Activated naive CD4-positive, alpha-beta T cell treated with anti-CD3 and anti-CD28 coated beads, Interleukin-2, amount 50 U/mL, for 16 hours (primary cell): ENCODE measurements at regions not wholly inside any gene's neighbourhood (a gene's known extent, or its start where the extent isn't known, plus 50 kb on each side); places are given as distances from the start of the nearest gene placed in this dataset.
"Not testable (repeated sequence)": the region's sequence is repeated elsewhere in the genome, so short reads cannot be mapped to it uniquely, and the experiment has no call there.

Source experiments
- DNase-seq: peaks from one replicate; pipeline ENCODE4 v3.0.0-alpha.2; 2020

- no peak for DNase-seq
Measured at GRCh38 chr14:38973083-38973700, 129.8 kb downstream of the SEC23A start.

DNA sequence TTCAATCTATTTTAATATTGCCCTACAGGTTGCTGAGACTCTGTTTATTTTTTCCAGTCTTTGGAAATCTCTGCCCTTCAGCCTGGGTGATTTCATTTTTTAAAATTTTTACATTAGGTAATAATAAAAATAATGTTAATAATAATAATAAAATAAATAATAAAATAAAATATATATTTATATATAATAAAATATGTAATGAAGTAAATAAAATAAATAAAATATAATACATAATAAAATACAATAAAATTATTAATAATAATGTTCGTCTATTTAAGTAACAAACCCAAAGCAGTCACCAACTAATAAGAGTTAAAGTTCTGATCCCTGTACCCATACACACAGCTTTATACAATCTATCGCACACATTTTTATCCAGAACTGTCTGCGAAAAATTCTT is 130.5 kb downstream of the SEC23A start:
- DNase-seq: no peak

GRCh38 chr14:38971258-38971921 is 131.6 kb downstream of the SEC23A start:
- no peak for DNase-seq

GRCh38 chr14:38964630-38965029 is 138.4 kb downstream of the SEC23A start:
- DNase-seq: no peak

- DNase-seq: no peak
Measured at GRCh38 chr14:38960946-38961531, 142.0 kb downstream of the SEC23A start.

GRCh38 chr14:38959021-38959420 is 144.0 kb downstream of the SEC23A start:
- no peak for DNase-seq

GRCh38 chr14:38958589-38958988 is 144.4 kb downstream of the SEC23A start:
- no peak for DNase-seq

DNA sequence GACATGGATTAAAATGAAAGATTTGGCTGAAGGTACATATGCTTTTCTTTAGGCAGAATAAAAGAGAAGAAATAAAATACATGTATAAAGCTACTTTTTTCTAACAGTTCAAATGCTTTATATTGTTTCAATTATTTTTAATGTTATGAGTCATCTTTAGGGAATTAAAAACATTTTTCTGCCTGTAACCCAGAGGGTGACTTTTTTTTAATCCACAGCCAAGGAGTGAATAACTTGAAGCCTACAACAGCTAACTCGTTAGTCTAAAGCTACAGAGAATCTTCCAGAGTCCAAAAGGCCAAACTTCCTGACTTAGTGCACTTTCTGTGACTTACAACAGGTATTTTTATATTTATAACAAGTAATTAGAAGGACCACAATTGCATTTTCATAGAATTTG is 151.6 kb downstream of the SEC23A start:
- DNase-seq: no peak

DNA sequence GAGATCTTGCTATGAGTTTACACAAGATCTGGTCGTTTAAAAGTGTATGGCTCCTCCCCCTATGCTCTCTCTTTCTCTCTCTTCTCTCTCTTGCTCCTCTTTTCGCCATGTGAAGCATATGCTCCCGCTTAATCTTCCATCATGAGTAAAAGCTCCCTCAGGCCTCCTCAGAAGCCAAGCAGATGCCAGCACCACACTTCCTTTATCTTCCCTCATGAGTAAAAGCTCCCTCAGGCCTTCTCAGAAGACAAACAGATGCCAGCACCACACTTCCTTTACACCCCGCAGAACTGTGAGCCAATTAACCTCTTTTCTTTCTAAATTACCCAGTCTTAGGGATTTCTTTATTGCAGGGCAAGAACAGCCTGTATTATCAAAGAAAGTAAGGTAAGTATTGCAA is 152.4 kb downstream of the SEC23A start:
- no peak for DNase-seq

- no peak for DNase-seq
Measured at GRCh38 chr14:38948576-38948975, 154.5 kb downstream of the SEC23A start.

GRCh38 chr14:38948171-38948570 is 154.9 kb downstream of the SEC23A start:
- DNase-seq: no peak

DNA sequence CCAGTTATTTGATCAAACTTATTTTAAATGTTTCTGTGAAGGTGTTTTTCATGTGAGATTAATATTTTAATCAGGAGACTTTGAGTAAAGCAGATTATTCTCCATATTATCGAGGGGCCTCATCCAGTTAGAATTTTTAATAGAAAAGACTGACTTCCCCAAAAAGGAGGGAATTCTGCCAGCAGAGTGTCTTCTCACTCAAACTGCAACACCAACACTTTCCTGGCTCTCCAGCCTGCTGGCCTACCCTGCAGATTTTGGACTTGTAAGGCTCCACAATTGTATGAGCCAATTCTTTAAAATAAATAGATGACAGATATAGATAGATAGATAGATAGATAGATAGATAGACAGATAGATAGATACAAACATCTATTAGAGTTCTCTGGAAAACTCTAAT is 155.7 kb downstream of the SEC23A start:
- DNase-seq: no peak

DNA sequence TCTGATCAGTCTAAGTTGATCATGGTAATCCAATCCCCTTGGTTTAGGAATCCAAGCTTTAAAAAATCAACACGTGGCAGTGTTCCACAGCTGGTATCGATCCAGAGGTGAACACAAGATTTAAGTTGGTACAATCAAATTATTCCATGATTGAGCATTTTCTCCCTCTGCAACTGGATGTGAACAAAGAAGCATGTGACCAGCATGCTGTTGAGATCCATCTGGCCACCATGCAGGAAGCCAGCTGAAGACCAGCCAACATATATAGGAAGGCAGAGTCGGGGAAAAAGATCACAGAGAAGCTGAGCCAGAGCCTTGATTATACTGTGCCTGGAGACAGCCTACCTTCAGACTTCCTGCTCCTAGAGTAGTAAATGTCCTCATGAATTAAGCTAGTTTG is 158.3 kb downstream of the SEC23A start:
- no peak for DNase-seq

DNA sequence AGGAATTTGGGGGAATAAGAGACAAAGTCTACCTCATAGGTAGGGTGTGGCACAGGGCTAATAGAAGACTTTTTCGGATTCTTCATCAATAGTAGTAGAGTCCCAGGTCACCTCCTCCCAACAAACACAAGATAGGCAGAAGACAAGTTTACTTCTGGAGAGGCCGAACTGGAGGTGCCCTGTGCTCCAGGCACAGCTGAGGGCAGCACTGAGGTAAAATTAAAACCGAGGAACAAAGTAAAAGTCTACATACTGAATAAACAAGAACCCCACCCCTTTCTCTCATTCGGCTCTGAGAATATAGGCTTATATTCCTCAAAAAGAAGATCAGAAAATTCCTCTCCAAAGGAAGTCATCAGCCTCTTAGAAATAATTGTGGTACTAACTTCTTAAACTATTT is 161.5 kb downstream of the SEC23A start:
- DNase-seq: no peak

- not testable (repeated sequence) for DNase-seq
Measured at GRCh38 chr14:38932653-38933000, 170.4 kb downstream of the SEC23A start.

DNA sequence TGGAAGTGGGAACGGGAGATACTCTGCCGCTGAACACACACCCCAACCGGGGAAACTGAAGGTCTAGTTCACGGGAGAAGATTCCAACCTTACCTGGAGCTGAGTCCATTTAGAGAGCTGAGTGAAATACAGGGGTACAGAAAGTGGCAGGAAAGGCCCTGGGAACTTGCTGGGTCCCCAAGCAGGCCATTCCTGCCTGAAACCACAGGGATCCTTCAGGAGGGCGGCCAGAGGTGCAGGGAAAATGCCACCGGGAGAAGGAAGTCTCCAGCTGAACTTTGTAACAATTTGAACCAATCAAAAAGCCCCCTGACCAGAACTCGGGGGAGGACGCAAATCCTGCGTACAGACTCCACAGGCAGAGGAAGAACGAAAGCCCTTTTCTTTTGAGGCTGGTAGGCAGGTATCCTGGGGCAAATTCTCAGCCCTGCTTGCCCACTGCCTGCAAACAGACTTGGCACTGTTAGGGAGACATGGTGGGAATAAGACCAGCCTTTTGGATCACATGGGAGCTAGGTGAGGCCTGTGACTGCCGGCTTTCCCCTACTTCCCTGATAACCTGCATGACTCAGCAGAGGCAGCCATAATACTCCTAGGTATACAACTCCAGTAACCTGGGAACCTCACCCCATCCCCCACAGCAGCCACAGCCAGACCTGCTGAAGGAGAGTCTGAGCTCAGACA is 170.9 kb downstream of the SEC23A start:
- no peak for DNase-seq

GRCh38 chr14:38930898-38931297 is 172.1 kb downstream of the SEC23A start:
- DNase-seq: no peak

- DNase-seq: no peak
Measured at GRCh38 chr14:38930022-38930421, 173.0 kb downstream of the SEC23A start.

- no peak for DNase-seq
Measured at GRCh38 chr14:38929416-38929815, 173.6 kb downstream of the SEC23A start.

DNA sequence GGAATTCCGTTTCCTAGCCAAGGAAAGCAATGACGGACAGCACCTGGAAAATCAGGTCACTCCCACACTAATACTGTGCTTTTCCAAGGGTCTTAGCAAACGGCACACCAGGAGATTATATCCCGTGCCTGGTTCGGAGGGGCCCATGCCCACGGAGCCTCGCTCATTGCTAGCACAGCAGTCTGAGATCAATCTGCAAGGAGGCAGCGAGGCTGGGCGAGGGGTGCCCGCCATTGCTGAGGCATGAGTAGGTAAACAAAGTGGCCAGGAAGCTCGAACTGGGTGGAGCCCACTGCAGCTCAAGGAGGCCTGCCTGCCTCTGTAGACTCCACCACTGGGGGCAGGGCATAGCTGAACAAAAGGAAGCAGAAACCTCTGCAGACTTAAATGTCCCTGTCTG is 181.1 kb downstream of the SEC23A start:
- not testable (repeated sequence) for DNase-seq

- no peak for DNase-seq
Measured at GRCh38 chr14:38915125-38915524, 187.9 kb downstream of the SEC23A start.

GRCh38 chr14:38910092-38910491 is 192.9 kb downstream of the SEC23A start:
- DNase-seq: no peak

- no peak for DNase-seq
Measured at GRCh38 chr14:38904959-38905358, 198.1 kb downstream of the SEC23A start.

DNA sequence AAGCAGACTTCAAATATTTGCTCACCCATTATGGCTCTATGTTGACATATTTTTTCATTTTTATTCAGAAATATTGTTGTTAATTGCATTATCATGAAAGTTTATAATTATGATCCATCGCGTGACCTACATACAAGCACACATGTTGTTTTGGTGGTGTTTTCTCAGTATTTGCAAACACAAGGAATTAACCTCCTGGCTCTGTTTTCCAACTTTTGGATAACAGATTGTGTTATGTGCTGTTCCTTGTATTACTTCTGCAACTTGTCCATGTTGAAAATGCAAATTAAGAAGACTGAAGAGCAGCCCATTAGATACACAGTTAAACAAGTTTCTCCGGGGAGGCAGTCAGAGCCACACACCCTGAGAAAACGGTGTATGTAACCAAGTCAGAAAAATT is 201.2 kb downstream of the SEC23A start:
- DNase-seq: no peak
